Mucosa of descending colon (tissue), 3 donors: ENCODE measurements at regions not wholly inside any gene's neighbourhood (a gene's known extent, or its start where the extent isn't known, plus 50 kb on each side); places are given as distances from the start of the nearest gene placed in this dataset.

Source experiments
- ATAC-seq: fragments of 200-7000 bp; cut with Tn5 transposase; one replicate; pipeline ENCODE4 v1.9.1; 2020; ENCODE audit warnings: mild to moderate bottlenecking, moderate library complexity
- DNase-seq, 3 donors: peaks; one replicate each; pipeline ENCODE4 v3.0.0-alpha.2; 2020
- H3K36me3 ChIP-seq: fragments of 200-600 bp; one replicate; pipeline ENCODE4 v1.8.0; 2021; ENCODE audit warnings: low read depth, mild to moderate bottlenecking
- H3K4me1 ChIP-seq: fragments of 200-600 bp; one replicate; pipeline ENCODE4 v1.8.0; 2021; ENCODE audit warnings: low read depth, mild to moderate bottlenecking
- H3K4me3 ChIP-seq: fragments of 200-600 bp; one replicate; pipeline ENCODE4 v1.8.0; 2021; ENCODE audit warnings: mild to moderate bottlenecking
- H3K9me3 ChIP-seq: fragments of 200-600 bp; one replicate; pipeline ENCODE4 v1.8.0; 2021; ENCODE audit warnings: mild to moderate bottlenecking
- intact Hi-C, 2 donors: fragments of 100-400 bp; cut with DNase I in 1 of 2; cut with micrococcal nuclease in 1 of 2; formaldehyde crosslinking; loops; one replicate each; pipeline versions ENCODE4 v1.11.0 to v1.11.1; 2022; cut with DNase I, micrococcal nuclease
- TF ChIP-seq, protein P1 (sequence below): fragments of 200-600 bp; IDR thresholded peaks from one replicate; pipeline ENCODE4 v1.8.0; 2022; ENCODE audit warnings: antibody characterized with exemption, mild to moderate bottlenecking
- donor health status: DM: no; HTN: no; CAD: no; lungs with moderate emphysema.
- donor health status: DM: no; HTN: no; CAD: no.
- donor health status: DM: no; HTN: yes; CAD: no.

DNA sequence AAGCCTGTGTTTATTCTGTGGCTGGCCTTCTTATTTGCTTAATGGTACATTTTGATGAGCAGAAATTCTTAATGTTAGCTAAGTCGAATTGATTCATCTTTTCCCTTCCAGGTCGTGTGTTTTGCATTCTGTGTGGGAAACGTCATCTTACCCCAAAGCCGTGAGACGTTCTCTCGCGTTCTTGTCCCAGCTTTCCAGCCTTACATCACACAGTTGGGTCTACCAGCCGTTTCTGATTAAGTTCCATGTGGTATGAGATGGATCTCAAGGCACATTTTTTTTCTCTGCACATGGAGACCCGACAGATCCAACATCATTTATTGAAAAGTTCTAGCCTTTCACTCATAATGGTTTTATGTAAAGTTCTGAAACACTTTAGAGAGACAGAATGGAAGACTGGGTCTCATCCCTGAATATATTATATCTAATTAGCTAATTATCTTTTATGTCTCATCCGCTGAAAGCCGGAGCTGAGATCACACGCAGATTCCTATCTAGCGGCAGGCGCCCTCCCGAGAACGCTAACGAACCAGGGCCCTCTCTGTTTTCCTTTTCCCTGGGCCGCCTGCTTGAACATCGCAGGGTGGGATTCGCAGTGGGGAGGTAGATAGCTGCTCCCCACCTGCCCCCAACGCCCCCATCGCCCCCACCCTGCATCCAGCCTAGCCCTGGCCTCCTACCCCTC lies 1162.2 kb downstream of the BRD1 start:
- Histone ChIP-seq H3K4me1 (no peaks in the 10 kb centered on the region), H3K36me3 (no peaks in the 10 kb centered on the region), H3K9me3 (peaks cover 11% of the 10 kb centered on the region), H3K4me3 (no peak overlapping the region)
- no peak for ATAC-seq
- DNase-seq, result no peak
- TF ChIP-seq, protein P1, sequence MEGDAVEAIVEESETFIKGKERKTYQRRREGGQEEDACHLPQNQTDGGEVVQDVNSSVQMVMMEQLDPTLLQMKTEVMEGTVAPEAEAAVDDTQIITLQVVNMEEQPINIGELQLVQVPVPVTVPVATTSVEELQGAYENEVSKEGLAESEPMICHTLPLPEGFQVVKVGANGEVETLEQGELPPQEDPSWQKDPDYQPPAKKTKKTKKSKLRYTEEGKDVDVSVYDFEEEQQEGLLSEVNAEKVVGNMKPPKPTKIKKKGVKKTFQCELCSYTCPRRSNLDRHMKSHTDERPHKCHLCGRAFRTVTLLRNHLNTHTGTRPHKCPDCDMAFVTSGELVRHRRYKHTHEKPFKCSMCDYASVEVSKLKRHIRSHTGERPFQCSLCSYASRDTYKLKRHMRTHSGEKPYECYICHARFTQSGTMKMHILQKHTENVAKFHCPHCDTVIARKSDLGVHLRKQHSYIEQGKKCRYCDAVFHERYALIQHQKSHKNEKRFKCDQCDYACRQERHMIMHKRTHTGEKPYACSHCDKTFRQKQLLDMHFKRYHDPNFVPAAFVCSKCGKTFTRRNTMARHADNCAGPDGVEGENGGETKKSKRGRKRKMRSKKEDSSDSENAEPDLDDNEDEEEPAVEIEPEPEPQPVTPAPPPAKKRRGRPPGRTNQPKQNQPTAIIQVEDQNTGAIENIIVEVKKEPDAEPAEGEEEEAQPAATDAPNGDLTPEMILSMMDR, result no peak
- intact Hi-C loops, result no loop called here

DNA sequence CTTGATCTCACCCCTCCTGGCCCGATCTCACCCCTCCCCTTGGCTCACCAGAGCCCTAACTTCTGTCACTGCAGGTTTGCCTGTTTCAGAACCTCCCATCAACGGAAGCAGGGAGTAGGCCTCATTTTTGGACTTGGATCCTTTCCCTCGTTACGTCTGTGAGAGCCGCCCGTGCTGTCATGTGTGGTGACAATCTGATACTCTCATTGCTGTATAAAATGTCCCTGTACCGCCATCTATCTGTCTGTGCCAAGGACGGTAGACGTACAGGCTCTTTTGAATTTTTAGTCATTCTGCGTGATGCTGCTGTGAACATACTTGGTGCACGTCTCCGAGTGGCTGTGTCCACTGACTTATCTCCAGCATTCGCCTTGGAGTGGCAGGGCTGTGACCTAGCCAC lies 1163.1 kb downstream of the BRD1 start:
- Histone ChIP-seq H3K9me3 (peaks cover 11% of the 10 kb centered on the region), H3K4me3 (no peak overlapping the region), H3K4me1 (no peaks in the 10 kb centered on the region), H3K36me3 (no peaks in the 10 kb centered on the region)
- intact Hi-C loops, result no loop called here
- TF ChIP-seq, protein P1, result no peak
- DNase-seq (no peak), ATAC-seq (no peak)

GRCh38 chr22:48663297-48663696 lies 1164.4 kb downstream of the BRD1 start:
- peaks cover 11% of the 10 kb centered on the region for H3K9me3 ChIP-seq
- no peak overlapping the region for H3K4me3 ChIP-seq
- intact Hi-C loops, result no loop called here
- no peaks in the 10 kb centered on the region for H3K4me1 ChIP-seq
- H3K36me3 ChIP-seq, result no peaks in the 10 kb centered on the region
- TF ChIP-seq, protein P1, result no peak
- ATAC-seq, result no peak
- DNase-seq, result no peak

- Histone ChIP-seq H3K36me3 (no peaks in the 10 kb centered on the region), H3K4me3 (no peak overlapping the region), H3K9me3 (peaks cover 11% of the 10 kb centered on the region), H3K4me1 (no peaks in the 10 kb centered on the region)
- no peak for ATAC-seq
- DNase-seq, result peak in 1 of 3 donors; percentile 26
- intact Hi-C loops, result no loop called here
- TF ChIP-seq, protein P1, result no peak
Measured at GRCh38 chr22:48662476-48663135, 1165.1 kb downstream of the BRD1 start.

- Histone ChIP-seq H3K9me3 (peaks cover 11% of the 10 kb centered on the region), H3K4me3 (no peak overlapping the region), H3K36me3 (no peaks in the 10 kb centered on the region), H3K4me1 (no peaks in the 10 kb centered on the region)
- intact Hi-C loops, result no loop called here
- DNase-seq, result peak in 1 of 3 donors; percentile 31
- ATAC-seq, result no peak
- TF ChIP-seq, protein P1, result no peak
Measured at GRCh38 chr22:48661984-48662383, 1165.7 kb downstream of the BRD1 start.
